ENCODE measurements at regions not wholly inside any gene's neighbourhood (a gene's known extent, or its start where the extent isn't known, plus 50 kb on each side); places are given as distances from the start of the nearest gene placed in this dataset.

- H3K4me2 ChIP-seq (ENCODE audit: insufficient read depth, low read length), result no peak overlapping the region
- H3K27ac ChIP-seq (ENCODE audit: extremely low read depth, low read depth, low read length), result no peak overlapping the region
- BruUV-seq (replicated peaks), result no TSS peak
- no peaks in the 10 kb centered on the region for H3K4me1 ChIP-seq (replicated peaks in 1 of 2; ENCODE audit: control insufficient read depth in 2 of 2, insufficient read depth in 2 of 2, low read length in 2 of 2)
- in situ Hi-C loops (cut with MboI) (no loop called here), intact Hi-C loops (cut with micrococcal nuclease) (no loop called here)
- H3K9me3 ChIP-seq (replicated peaks; ENCODE audit: control insufficient read depth, insufficient read depth, low read depth, low read length), result no peaks in the 10 kb centered on the region
- 5% methylated on average over 2 of the region's 2 CpGs for WGBS (ENCODE audit: insufficient coverage, low coverage, missing lambda C conversion rate)
- H3K36me3 ChIP-seq (ENCODE audit: control insufficient read depth, insufficient read depth, low read length), result no peaks in the 10 kb centered on the region
- ChIA-PET CTCF (ENCODE audit: low intra/inter-chr PET ratio) (no interaction called here), POLR2A (no interaction called here)
- DNase-seq (ENCODE audit: extremely low read depth in 1 of 4, low spot score in 3 of 4) (no peak), FAIRE-seq (no peak), ATAC-seq (no peak)
- H3K27me3 ChIP-seq (ENCODE audit: control insufficient read depth in 2 of 2, insufficient read depth in 2 of 2, low read length in 2 of 2), result no peaks in the 10 kb centered on the region
- no peak overlapping the region for H2AFZ ChIP-seq (ENCODE audit: low read depth, low read length)
- no peaks in the 10 kb centered on the region for H4K20me1 ChIP-seq (replicated peaks; ENCODE audit: control insufficient read depth, insufficient read depth, low read length)
- no peaks in the 10 kb centered on the region for H3K9me1 ChIP-seq (ENCODE audit: control insufficient read depth, insufficient read depth, low read length)
- no peak overlapping the region for H3K9ac ChIP-seq (ENCODE audit: insufficient read depth in 1 of 2, low read depth in 2 of 2, low read length in 2 of 2)
- H3K79me2 ChIP-seq (ENCODE audit: control insufficient read depth, insufficient read depth, low read length), result no peaks in the 10 kb centered on the region
- no peak overlapping the region for H3K4me3 ChIP-seq
- TF ChIP-seq FOXA1 (IDR thresholded peaks at IDR 0.05; ENCODE audit: borderline replicate concordance), result no peak
- TF ChIP-seq SNRNP70 (optimal IDR thresholded peaks at IDR 0.05; ENCODE audit: low read depth, low read length), result no peak
- TF ChIP-seq DPF2 (IDR thresholded peaks at IDR 0.05), result no peak
- no peak for TF ChIP-seq E4F1 (CRISPR knock-in tag; IDR thresholded peaks at IDR 0.05; ENCODE audit: borderline replicate concordance)
- TF ChIP-seq VEZF1 (CRISPR knock-in tag; IDR thresholded peaks at IDR 0.05), result no peak
- no peak for TF ChIP-seq NUFIP1 (IDR thresholded peaks at IDR 0.05; ENCODE audit: partially characterized antibody)
- TF ChIP-seq ZNF280B (CRISPR knock-in tag; IDR thresholded peaks at IDR 0.05), result no peak
- TF ChIP-seq ARID1B (IDR thresholded peaks at IDR 0.05), result no peak
- no peak for TF ChIP-seq MEF2D (tag; conservative IDR thresholded peaks at IDR 0.05; ENCODE audit: low read depth)
- TF ChIP-seq ZFP30 (CRISPR knock-in tag; IDR thresholded peaks at IDR 0.05; ENCODE audit: borderline replicate concordance), result no peak
- TF ChIP-seq ZNF212 (CRISPR knock-in tag; IDR thresholded peaks at IDR 0.05), result no peak
- no peak for TF ChIP-seq ZNF586 (CRISPR knock-in tag; conservative IDR thresholded peaks at IDR 0.05)
- no peak for TF ChIP-seq ZKSCAN3 (CRISPR knock-in tag; IDR thresholded peaks at IDR 0.05)
- TF ChIP-seq ELK1 (CRISPR knock-in tag; IDR thresholded peaks at IDR 0.05), result no peak
- TF ChIP-seq MCM2 (IDR thresholded peaks at IDR 0.05; ENCODE audit: low read depth), result no peak
- TF ChIP-seq SNIP1 (IDR thresholded peaks at IDR 0.05; ENCODE audit: low read depth), result no peak
- TF ChIP-seq ZFP36 (IDR thresholded peaks at IDR 0.05; ENCODE audit: low read depth, low read length, partially characterized antibody), result no peak
Observed at GRCh38 chr11:39741066-39741465, 1718.4 kb downstream of the LRRC4C start.
